Activated CD4-positive, alpha-beta T cell treated with anti-CD3 and anti-CD28 coated beads, Interleukin-2, amount 10 ng/mL, durations not matched to agents 24 days and 14 days (primary cell): ENCODE measurements at regions not wholly inside any gene's neighbourhood (a gene's known extent, or its start where the extent isn't known, plus 50 kb on each side); places are given as distances from the start of the nearest gene placed in this dataset.
A peak's percentile ranks its signal among the peaks of the same experiment; 100 is the strongest.

Source experiments
- DNase-seq: peaks from one replicate; pipeline ENCODE4 v3.0.0; 2022
- H3K27ac Mint-ChIP-seq: one replicate; pipeline ENCODE4 v1.8.0; 2022; ENCODE audit warnings: mild to moderate bottlenecking, mixed read lengths
- H3K27me3 Mint-ChIP-seq: one replicate; pipeline ENCODE4 v1.8.0; 2022; ENCODE audit warnings: mixed read lengths
- H3K36me3 Mint-ChIP-seq: one replicate; pipeline ENCODE4 v1.8.0; 2022; ENCODE audit warnings: low read depth, mild to moderate bottlenecking, mixed read lengths
- H3K4me1 Mint-ChIP-seq: one replicate; pipeline ENCODE4 v1.8.0; 2021; ENCODE audit warnings: mixed read lengths
- H3K4me3 Mint-ChIP-seq: one replicate; pipeline ENCODE4 v1.8.0; 2022; ENCODE audit warnings: mild to moderate bottlenecking, moderate library complexity, mixed read lengths
- H3K9me3 Mint-ChIP-seq: one replicate; pipeline ENCODE4 v1.8.0; 2021; ENCODE audit warnings: mixed read lengths
- intact Hi-C: fragments of 100-400 bp; cut with micrococcal nuclease; formaldehyde crosslinking; loops from one replicate; pipeline ENCODE4 v1.15.1; 2023

- no peak overlapping the region for H3K27ac Mint-ChIP-seq
- peaks cover 46% of the 10 kb centered on the region for H3K27me3 Mint-ChIP-seq
- DNase-seq: no peak
- H3K4me1 Mint-ChIP-seq: no peaks in the 10 kb centered on the region
- peaks cover 14% of the 10 kb centered on the region for H3K9me3 Mint-ChIP-seq
- no peaks in the 10 kb centered on the region for H3K36me3 Mint-ChIP-seq
- H3K4me3 Mint-ChIP-seq: no peak overlapping the region
- intact Hi-C loops: no loop called here
Measured at GRCh38 chr2:11998626-11999378, 252.4 kb downstream of the LPIN1 start.

GRCh38 chr2:12001621-12002020 is 255.2 kb downstream of the LPIN1 start:
- no peak for DNase-seq
- H3K4me3 Mint-ChIP-seq: no peak overlapping the region
- peaks cover 8% of the 10 kb centered on the region for H3K4me1 Mint-ChIP-seq
- H3K36me3 Mint-ChIP-seq: no peaks in the 10 kb centered on the region
- intact Hi-C loops: loop anchor here (10.0 kb wide), 2 partner anchors 413 to 503 kb away; no protein-coding TSS in a partner anchor
- no peak overlapping the region for H3K27ac Mint-ChIP-seq
- H3K9me3 Mint-ChIP-seq: peaks cover 9% of the 10 kb centered on the region
- peaks cover 49% of the 10 kb centered on the region for H3K27me3 Mint-ChIP-seq

- DNase-seq: no peak
- H3K9me3 Mint-ChIP-seq: peaks cover 9% of the 10 kb centered on the region
- H3K36me3 Mint-ChIP-seq: no peaks in the 10 kb centered on the region
- no peak overlapping the region for H3K4me3 Mint-ChIP-seq
- intact Hi-C loops: loop anchor here (10.0 kb wide), 2 partner anchors 413 to 503 kb away; no protein-coding TSS in a partner anchor
- peaks cover 51% of the 10 kb centered on the region for H3K27me3 Mint-ChIP-seq
- no peak overlapping the region for H3K27ac Mint-ChIP-seq
- H3K4me1 Mint-ChIP-seq: peaks cover 8% of the 10 kb centered on the region
Measured at GRCh38 chr2:12002215-12002614, 255.8 kb downstream of the LPIN1 start.

- peaks cover 9% of the 10 kb centered on the region for H3K9me3 Mint-ChIP-seq
- H3K4me3 Mint-ChIP-seq: no peak overlapping the region
- no peak for DNase-seq
- H3K27me3 Mint-ChIP-seq: peaks cover 58% of the 10 kb centered on the region
- no peak overlapping the region for H3K27ac Mint-ChIP-seq
- peaks cover 8% of the 10 kb centered on the region for H3K4me1 Mint-ChIP-seq
- H3K36me3 Mint-ChIP-seq: no peaks in the 10 kb centered on the region
- intact Hi-C loops: loop anchor here (2.0 to 10.0 kb wide), 4 partner anchors 288 to 714 kb away; no protein-coding TSS in a partner anchor
Measured at GRCh38 chr2:12004713-12005112, 258.3 kb downstream of the LPIN1 start.

- intact Hi-C loops: loop anchor here (2.0 to 10.0 kb wide), 5 partner anchors 179 to 713 kb away; no protein-coding TSS in a partner anchor
- H3K27me3 Mint-ChIP-seq: peaks cover 63% of the 10 kb centered on the region
- no peaks in the 10 kb centered on the region for H3K36me3 Mint-ChIP-seq
- H3K4me1 Mint-ChIP-seq: peaks cover 8% of the 10 kb centered on the region
- DNase-seq: peak; percentile 86
- peaks cover under 1% of the 10 kb centered on the region for H3K9me3 Mint-ChIP-seq
- H3K27ac Mint-ChIP-seq: no peak overlapping the region
- no peak overlapping the region for H3K4me3 Mint-ChIP-seq
Measured at GRCh38 chr2:12005886-12006681, 259.7 kb downstream of the LPIN1 start.

GRCh38 chr2:12006850-12007249 is 260.4 kb downstream of the LPIN1 start:
- no peaks in the 10 kb centered on the region for H3K36me3 Mint-ChIP-seq
- no peak for DNase-seq
- H3K4me1 Mint-ChIP-seq: peaks cover 8% of the 10 kb centered on the region
- intact Hi-C loops: loop anchor here (2.0 to 10.0 kb wide), 4 partner anchors 180 to 498 kb away; no protein-coding TSS in a partner anchor
- H3K27me3 Mint-ChIP-seq: peaks cover 62% of the 10 kb centered on the region
- no peaks in the 10 kb centered on the region for H3K9me3 Mint-ChIP-seq
- no peak overlapping the region for H3K4me3 Mint-ChIP-seq
- H3K27ac Mint-ChIP-seq: no peak overlapping the region

- Mint-ChIP-seq H3K27me3 (peaks cover 62% of the 10 kb centered on the region), H3K36me3 (no peaks in the 10 kb centered on the region), H3K9me3 (no peaks in the 10 kb centered on the region), H3K27ac (no peak overlapping the region), H3K4me1 (peaks cover 8% of the 10 kb centered on the region), H3K4me3 (no peak overlapping the region)
- intact Hi-C loops: loop anchor here (2.0 to 10.0 kb wide), 4 partner anchors 180 to 498 kb away; no protein-coding TSS in a partner anchor
- no peak for DNase-seq
Measured at GRCh38 chr2:12007282-12007681, 260.9 kb downstream of the LPIN1 start.

GRCh38 chr2:12008425-12009061 is 262.1 kb downstream of the LPIN1 start:
- no peaks in the 10 kb centered on the region for H3K36me3 Mint-ChIP-seq
- H3K27me3 Mint-ChIP-seq: peaks cover 55% of the 10 kb centered on the region
- H3K9me3 Mint-ChIP-seq: no peaks in the 10 kb centered on the region
- H3K4me1 Mint-ChIP-seq: peaks cover 8% of the 10 kb centered on the region
- intact Hi-C loops: loop anchor here (5.0 to 10.0 kb wide), 3 partner anchors 284 to 496 kb away; no protein-coding TSS in a partner anchor
- H3K4me3 Mint-ChIP-seq: no peak overlapping the region
- no peak overlapping the region for H3K27ac Mint-ChIP-seq
- DNase-seq: no peak

GRCh38 chr2:12009323-12009905 is 263.0 kb downstream of the LPIN1 start:
- H3K4me1 Mint-ChIP-seq: peaks cover 8% of the 10 kb centered on the region
- intact Hi-C loops: loop anchor here (5.0 to 10.0 kb wide), 3 partner anchors 283 to 495 kb away; no protein-coding TSS in a partner anchor

GRCh38 chr2:12010059-12010458 is 263.6 kb downstream of the LPIN1 start:
- no peaks in the 10 kb centered on the region for H3K9me3 Mint-ChIP-seq
- intact Hi-C loops: no loop called here
- H3K4me1 Mint-ChIP-seq: peaks cover 6% of the 10 kb centered on the region
- H3K27me3 Mint-ChIP-seq: peaks cover 49% of the 10 kb centered on the region
- no peak overlapping the region for H3K27ac Mint-ChIP-seq
- no peak overlapping the region for H3K4me3 Mint-ChIP-seq
- no peaks in the 10 kb centered on the region for H3K36me3 Mint-ChIP-seq
- no peak for DNase-seq

More at GRCh38 chr2:12009323-12009905, 263.0 kb downstream of the LPIN1 start:
- DNase-seq: no peak
- Mint-ChIP-seq H3K27me3 (peaks cover 54% of the 10 kb centered on the region), H3K9me3 (no peaks in the 10 kb centered on the region), H3K36me3 (no peaks in the 10 kb centered on the region), H3K4me3 (no peak overlapping the region), H3K27ac (no peak overlapping the region)

- no peaks in the 10 kb centered on the region for H3K9me3 Mint-ChIP-seq
- no peak overlapping the region for H3K4me3 Mint-ChIP-seq
- DNase-seq: no peak
- peaks cover 50% of the 10 kb centered on the region for H3K27me3 Mint-ChIP-seq
- intact Hi-C loops: no loop called here
- no peaks in the 10 kb centered on the region for H3K36me3 Mint-ChIP-seq
- peaks cover 3% of the 10 kb centered on the region for H3K4me1 Mint-ChIP-seq
- no peak overlapping the region for H3K27ac Mint-ChIP-seq
Measured at GRCh38 chr2:12010779-12011178, 264.3 kb downstream of the LPIN1 start.

GRCh38 chr2:12014088-12014960 is 267.9 kb downstream of the LPIN1 start:
- no peaks in the 10 kb centered on the region for H3K9me3 Mint-ChIP-seq
- no peak for DNase-seq
- no peak overlapping the region for H3K4me3 Mint-ChIP-seq
- no peak overlapping the region for H3K27ac Mint-ChIP-seq
- intact Hi-C loops: no loop called here
- no peaks in the 10 kb centered on the region for H3K36me3 Mint-ChIP-seq
- no peaks in the 10 kb centered on the region for H3K4me1 Mint-ChIP-seq
- peaks cover 45% of the 10 kb centered on the region for H3K27me3 Mint-ChIP-seq
